Fibroblast of lung (primary cell): ENCODE measurements at regions not wholly inside any gene's neighbourhood (a gene's known extent, or its start where the extent isn't known, plus 50 kb on each side); places are given as distances from the start of the nearest gene placed in this dataset.

Source experiments
- DNase-seq, 2 donors: peaks; one replicate each; pipeline versions ENCODE4 v3.0.0 to v3.0.0-alpha.2; 2010; ENCODE audit warnings: low read depth in 2 of 2
- H2AFZ ChIP-seq: 2 replicates; pipeline ENCODE4 v1.5.1; 2012; ENCODE audit warnings: low read length, control low read depth, inconsistent platforms
- H3K27ac ChIP-seq: 2 replicates; pipeline ENCODE4 v1.5.1; 2011; ENCODE audit warnings: low read length, control low read depth; ENCODE audit not compliant: insufficient read depth
- H3K27me3 ChIP-seq: 2 replicates; pipeline ENCODE4 v1.5.1; 2011; ENCODE audit warnings: mild to moderate bottlenecking, low read length; ENCODE audit not compliant: control insufficient read depth, insufficient read depth
- H3K36me3 ChIP-seq: 2 replicates; pipeline ENCODE4 v1.5.1; 2011; ENCODE audit warnings: low read length; ENCODE audit not compliant: control insufficient read depth, insufficient read depth
- H3K4me1 ChIP-seq: 2 replicates; pipeline ENCODE4 v1.5.1; 2011; ENCODE audit warnings: low read length; ENCODE audit not compliant: control insufficient read depth, insufficient read depth; ENCODE audit errors: extremely low read depth
- H3K4me2 ChIP-seq: 2 replicates; pipeline ENCODE4 v1.5.1; 2011; ENCODE audit warnings: low read length, control low read depth; ENCODE audit not compliant: insufficient read depth; ENCODE audit errors: extremely low read depth
- H3K4me3 ChIP-seq, 4 experiments: fragments of 200-600 bp in 1 of 4; sonication (generic) in 1 of 4; replicated peaks in 1 of 4; 2 replicates each; pipeline ENCODE4 v1.5.1; 2011 to 2016; ENCODE audit warnings: low read length in 4 of 4, low read depth in 3 of 4, mild to moderate bottlenecking in 3 of 4, control low read depth in 2 of 4, inconsistent platforms in 1 of 4, mixed read lengths in 1 of 4; ENCODE audit not compliant: insufficient read depth in 1 of 4; ENCODE audit errors: control extremely low read depth in 1 of 4
- H3K79me2 ChIP-seq: 2 replicates; pipeline ENCODE4 v1.5.1; 2012; ENCODE audit warnings: mild to moderate bottlenecking, low read length, inconsistent platforms; ENCODE audit not compliant: control insufficient read depth, insufficient read depth
- H3K9ac ChIP-seq: 2 replicates; pipeline ENCODE4 v1.5.1; 2011; ENCODE audit warnings: mild to moderate bottlenecking, low read length, control low read depth; ENCODE audit not compliant: insufficient read depth
- H3K9me3 ChIP-seq: 2 replicates; pipeline ENCODE4 v1.5.1; 2012; ENCODE audit warnings: low read depth, low read length; ENCODE audit not compliant: control insufficient read depth, insufficient read depth
- H4K20me1 ChIP-seq: 2 replicates; pipeline ENCODE4 v1.5.1; 2011; ENCODE audit warnings: low read length; ENCODE audit not compliant: control insufficient read depth, insufficient read depth; ENCODE audit errors: extremely low read depth
- EZH2 ChIP-seq: IDR thresholded peaks from 2 replicates; pipeline ENCODE4 v1.5.1; 2012; ENCODE audit warnings: low read length, control low read depth, mild to moderate bottlenecking; ENCODE audit errors: missing control alignments
- TF ChIP-seq, protein P1 (sequence below), 2 donors: IDR thresholded peaks in 1 of 2; conservative IDR thresholded peaks in 1 of 2; 1 replicate in 1 of 2; 2 replicates in 1 of 2; pipeline ENCODE4 v1.5.1; 2011 to 2012; ENCODE audit warnings: low read length in 2 of 2, control low read depth in 1 of 2, inconsistent platforms in 1 of 2, low read depth in 1 of 2, mild to moderate bottlenecking in 1 of 2

DNA sequence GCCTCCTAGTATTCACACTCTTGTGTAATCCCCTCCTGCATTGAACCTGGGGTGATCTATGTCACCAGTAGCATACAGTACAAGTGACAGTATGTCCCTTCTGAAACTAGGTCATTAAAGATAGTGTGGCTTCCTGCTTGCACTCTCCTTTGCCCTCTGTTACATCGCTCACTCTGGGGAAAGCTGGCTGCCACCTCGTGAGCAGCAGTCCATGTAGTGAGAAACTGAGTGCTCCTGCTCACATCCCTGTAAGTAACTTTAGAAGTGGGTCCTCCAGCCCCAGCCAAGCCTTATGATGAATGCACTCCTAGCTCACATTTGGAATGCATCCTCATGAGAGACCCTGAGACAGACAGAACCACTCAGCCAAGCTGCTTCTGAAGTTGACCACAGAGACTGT lies 89.8 kb upstream of the TNIP3 start:
- no peaks in the 10 kb centered on the region for H4K20me1 ChIP-seq
- no peak overlapping the region for H3K9ac ChIP-seq
- H3K9me3 ChIP-seq: no peaks in the 10 kb centered on the region
- H3K4me3 ChIP-seq: no peak overlapping the region
- no peaks in the 10 kb centered on the region for H3K79me2 ChIP-seq
- no peak overlapping the region for H3K4me2 ChIP-seq
- H2AFZ ChIP-seq: no peak overlapping the region
- H3K27ac ChIP-seq: no peak overlapping the region
- no peaks in the 10 kb centered on the region for H3K36me3 ChIP-seq
- DNase-seq: peak in 1 of 2 donors; percentile 1
- no peaks in the 10 kb centered on the region for H3K4me1 ChIP-seq
- no peaks in the 10 kb centered on the region for H3K27me3 ChIP-seq
- TF ChIP-seq, protein P1, sequence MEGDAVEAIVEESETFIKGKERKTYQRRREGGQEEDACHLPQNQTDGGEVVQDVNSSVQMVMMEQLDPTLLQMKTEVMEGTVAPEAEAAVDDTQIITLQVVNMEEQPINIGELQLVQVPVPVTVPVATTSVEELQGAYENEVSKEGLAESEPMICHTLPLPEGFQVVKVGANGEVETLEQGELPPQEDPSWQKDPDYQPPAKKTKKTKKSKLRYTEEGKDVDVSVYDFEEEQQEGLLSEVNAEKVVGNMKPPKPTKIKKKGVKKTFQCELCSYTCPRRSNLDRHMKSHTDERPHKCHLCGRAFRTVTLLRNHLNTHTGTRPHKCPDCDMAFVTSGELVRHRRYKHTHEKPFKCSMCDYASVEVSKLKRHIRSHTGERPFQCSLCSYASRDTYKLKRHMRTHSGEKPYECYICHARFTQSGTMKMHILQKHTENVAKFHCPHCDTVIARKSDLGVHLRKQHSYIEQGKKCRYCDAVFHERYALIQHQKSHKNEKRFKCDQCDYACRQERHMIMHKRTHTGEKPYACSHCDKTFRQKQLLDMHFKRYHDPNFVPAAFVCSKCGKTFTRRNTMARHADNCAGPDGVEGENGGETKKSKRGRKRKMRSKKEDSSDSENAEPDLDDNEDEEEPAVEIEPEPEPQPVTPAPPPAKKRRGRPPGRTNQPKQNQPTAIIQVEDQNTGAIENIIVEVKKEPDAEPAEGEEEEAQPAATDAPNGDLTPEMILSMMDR (conservative IDR thresholded peaks at IDR 0.05 in 1 of 2, IDR thresholded peaks at IDR 0.05 in 1 of 2; ENCODE audit: low read depth in 1 of 2, low read length in 2 of 2): no peak
- TF ChIP-seq EZH2: no peak

DNA sequence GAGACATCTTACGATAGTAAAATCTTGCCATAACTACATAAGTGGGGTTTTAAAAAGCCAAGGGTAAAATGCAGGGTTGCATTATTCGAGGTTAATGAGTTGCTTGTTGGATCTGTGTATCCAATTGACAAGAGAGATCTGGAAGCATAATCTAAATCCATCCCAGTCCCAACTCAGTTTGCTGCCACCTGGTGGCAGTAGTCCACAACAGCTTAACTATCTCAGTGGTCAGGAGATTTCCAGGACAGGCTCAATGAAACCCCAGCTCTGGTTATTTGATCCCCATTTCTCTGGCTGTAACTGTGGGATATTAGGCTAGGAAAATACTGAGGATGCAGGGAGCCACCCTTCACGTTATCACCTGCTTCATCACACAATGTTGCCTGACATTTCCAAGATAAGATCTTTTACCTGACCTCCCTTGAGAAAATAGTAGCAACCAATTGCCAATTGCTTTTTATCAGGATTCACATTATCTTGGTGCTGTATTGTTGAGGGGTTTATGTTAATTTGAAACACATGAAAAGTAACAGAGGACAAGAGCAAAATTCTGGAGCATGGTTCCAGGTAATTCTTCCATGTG lies 88.2 kb upstream of the TNIP3 start:
- H3K79me2 ChIP-seq: no peaks in the 10 kb centered on the region
- no peak overlapping the region for H3K27ac ChIP-seq
- H3K27me3 ChIP-seq: no peaks in the 10 kb centered on the region
- no peaks in the 10 kb centered on the region for H3K9me3 ChIP-seq
- H3K36me3 ChIP-seq: no peaks in the 10 kb centered on the region
- DNase-seq: peak; percentile 49 to 77
- H3K9ac ChIP-seq: no peak overlapping the region
- TF ChIP-seq, protein P1 (conservative IDR thresholded peaks at IDR 0.05 in 1 of 2, IDR thresholded peaks at IDR 0.05 in 1 of 2; ENCODE audit: low read depth in 1 of 2, low read length in 2 of 2): peak; percentile 78 to 83
- TF ChIP-seq EZH2: no peak
- no peak overlapping the region for H2AFZ ChIP-seq
- H3K4me2 ChIP-seq: no peak overlapping the region
- no peaks in the 10 kb centered on the region for H4K20me1 ChIP-seq
- H3K4me1 ChIP-seq: no peaks in the 10 kb centered on the region
- no peak overlapping the region for H3K4me3 ChIP-seq

DNA sequence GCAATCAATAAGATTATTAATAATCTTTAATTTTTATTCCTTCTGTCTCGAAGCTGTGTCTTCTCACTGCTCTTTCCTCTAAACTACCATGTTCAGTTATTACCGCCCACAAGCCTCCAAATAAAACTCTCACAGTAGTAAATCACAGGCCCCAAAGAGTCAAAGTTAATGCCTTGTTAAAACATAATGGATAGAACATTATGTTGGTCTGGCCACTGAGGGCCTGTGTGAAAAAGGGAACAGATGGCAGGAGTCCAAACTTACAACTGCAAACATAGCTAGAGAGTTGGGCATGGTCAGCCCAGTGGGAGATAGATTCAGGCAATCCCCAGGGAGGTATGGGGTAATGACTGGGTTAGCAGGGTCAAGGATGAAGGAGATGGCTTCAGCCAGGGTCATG lies 84.6 kb upstream of the TNIP3 start:
- Histone ChIP-seq H3K79me2 (no peaks in the 10 kb centered on the region), H3K9me3 (no peaks in the 10 kb centered on the region), H3K4me3 (no peak overlapping the region), H3K4me2 (no peak overlapping the region), H3K9ac (no peak overlapping the region), H2AFZ (no peak overlapping the region), H3K4me1 (no peaks in the 10 kb centered on the region), H3K36me3 (no peaks in the 10 kb centered on the region), H3K27ac (no peak overlapping the region), H4K20me1 (no peaks in the 10 kb centered on the region), H3K27me3 (no peaks in the 10 kb centered on the region)
- TF ChIP-seq, protein P1 (conservative IDR thresholded peaks at IDR 0.05 in 1 of 2, IDR thresholded peaks at IDR 0.05 in 1 of 2; ENCODE audit: low read depth in 1 of 2, low read length in 2 of 2): no peak
- TF ChIP-seq EZH2: no peak
- DNase-seq: no peak
